DND-41 (cell line): ENCODE measurements at regions not wholly inside any gene's neighbourhood (a gene's known extent, or its start where the extent isn't known, plus 50 kb on each side); places are given as distances from the start of the nearest gene placed in this dataset.

Source experiments
- ATAC-seq: fragments of 200-7000 bp; cut with Tn5 transposase; 3 replicates; pipeline ENCODE4 v1.9.1; 2021; ENCODE audit warnings: low read depth; ENCODE audit not compliant: insufficient read depth
- DNase-seq: peaks from one replicate; pipeline ENCODE4 v3.0.0-alpha.2; 2020
- H2AFZ ChIP-seq: 2 replicates; pipeline ENCODE4 v1.6.0; 2012; ENCODE audit warnings: low read depth, low read length
- H3K27ac ChIP-seq: 2 replicates; pipeline ENCODE4 v1.5.1; 2012; ENCODE audit warnings: low read length, inconsistent platforms
- H3K27me3 ChIP-seq: fragments of 200-600 bp; sonication (generic); 2 replicates; pipeline ENCODE4 v1.6.0; 2012; ENCODE audit warnings: low read length, mild to moderate bottlenecking, inconsistent platforms; ENCODE audit not compliant: insufficient read depth, poor library complexity
- H3K36me3 ChIP-seq: 2 replicates; pipeline ENCODE4 v1.5.1; 2012; ENCODE audit warnings: low read length, inconsistent platforms; ENCODE audit not compliant: insufficient read depth
- H3K4me1 ChIP-seq: 2 replicates; pipeline ENCODE4 v1.5.1; 2012; ENCODE audit warnings: mild to moderate bottlenecking, low read length; ENCODE audit not compliant: insufficient read depth
- H3K4me2 ChIP-seq: 2 replicates; pipeline ENCODE4 v1.6.0; 2012; ENCODE audit warnings: mild to moderate bottlenecking, moderate library complexity, low read length, inconsistent platforms; ENCODE audit not compliant: insufficient read depth
- H3K4me3 ChIP-seq, 2 experiments: fragments of 200-600 bp in 1 of 2; shearing (Covaris generic) in 1 of 2; 2 replicates each; pipeline ENCODE4 v1.5.1; 2012 to 2016; ENCODE audit warnings: inconsistent platforms in 2 of 2, low read length in 2 of 2, mild to moderate bottlenecking in 2 of 2, low read depth in 1 of 2, moderate library complexity in 1 of 2
- H3K79me2 ChIP-seq: 2 replicates; pipeline ENCODE4 v1.6.0; 2012; ENCODE audit warnings: low read length, inconsistent platforms; ENCODE audit not compliant: insufficient read depth
- H3K9ac ChIP-seq: 2 replicates; pipeline ENCODE4 v1.6.0; 2012; ENCODE audit warnings: low read depth, mild to moderate bottlenecking, inconsistent platforms, low read length, moderate library complexity
- H3K9me3 ChIP-seq: 2 replicates; pipeline ENCODE4 v1.5.1; 2012; ENCODE audit warnings: low read length, moderate library complexity, mild to moderate bottlenecking, inconsistent platforms; ENCODE audit not compliant: insufficient read depth, severe bottlenecking
- H4K20me1 ChIP-seq: 2 replicates; pipeline ENCODE4 v1.6.0; 2012; ENCODE audit warnings: low read length; ENCODE audit not compliant: insufficient read depth
- EZH2 ChIP-seq: IDR thresholded peaks from 3 replicates; pipeline ENCODE4 v1.6.1; 2012; ENCODE audit warnings: borderline replicate concordance, low read depth, mild to moderate bottlenecking, moderate library complexity, low read length, inconsistent platforms; ENCODE audit not compliant: severe bottlenecking
- TF ChIP-seq, protein P1 (sequence below): IDR thresholded peaks from 2 replicates; pipeline ENCODE4 v1.5.1; 2012; ENCODE audit warnings: borderline replicate concordance, low read length, moderate library complexity, mild to moderate bottlenecking; ENCODE audit not compliant: poor library complexity, severe bottlenecking; ENCODE audit errors: extremely low read depth

DNA sequence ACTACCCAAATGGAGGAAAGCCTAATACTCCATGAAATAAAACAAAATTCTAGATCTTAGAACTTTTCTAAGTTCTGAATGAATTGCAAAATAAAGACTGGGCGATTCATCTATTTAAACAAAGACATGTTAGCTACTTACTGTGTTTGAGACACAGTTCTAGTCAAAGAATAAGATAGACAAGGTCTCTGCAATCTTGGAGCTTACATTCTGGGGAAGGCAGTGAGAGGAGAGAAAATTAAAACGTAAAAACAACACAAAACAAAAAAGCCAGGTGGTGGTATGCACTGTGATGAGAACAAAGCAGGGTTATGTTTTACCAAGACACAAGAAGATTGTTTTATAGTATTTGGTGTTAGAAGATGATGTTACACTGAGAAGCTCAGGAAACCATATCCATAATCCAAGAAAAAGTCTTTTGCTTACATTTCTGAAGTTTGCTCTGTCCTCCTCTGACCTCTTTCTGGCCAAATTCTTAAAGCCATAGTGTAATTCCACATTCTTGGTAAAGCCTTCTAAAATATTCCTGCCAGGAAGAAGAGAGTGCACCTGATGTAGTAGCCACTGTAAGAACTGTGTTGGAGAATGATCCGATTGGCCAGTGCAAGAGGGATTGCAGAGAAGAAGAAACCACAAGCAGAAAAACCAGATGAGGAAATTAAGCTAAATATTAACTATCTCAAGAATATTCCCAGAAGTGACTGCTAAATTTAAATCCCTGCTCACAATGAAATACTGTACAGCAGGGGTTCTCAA, 218.4 kb downstream of the PCSK1 start:
- Histone ChIP-seq H3K4me2 (no peak overlapping the region), H2AFZ (no peak overlapping the region), H3K27ac (no peak overlapping the region), H3K4me3 (no peak overlapping the region), H3K9ac (no peak overlapping the region), H3K4me1 (no peaks in the 10 kb centered on the region), H3K9me3 (no peaks in the 10 kb centered on the region), H4K20me1 (no peaks in the 10 kb centered on the region), H3K27me3 (no peaks in the 10 kb centered on the region), H3K36me3 (no peaks in the 10 kb centered on the region), H3K79me2 (no peaks in the 10 kb centered on the region)
- no peak for DNase-seq
- TF ChIP-seq EZH2: no peak
- TF ChIP-seq, protein P1, sequence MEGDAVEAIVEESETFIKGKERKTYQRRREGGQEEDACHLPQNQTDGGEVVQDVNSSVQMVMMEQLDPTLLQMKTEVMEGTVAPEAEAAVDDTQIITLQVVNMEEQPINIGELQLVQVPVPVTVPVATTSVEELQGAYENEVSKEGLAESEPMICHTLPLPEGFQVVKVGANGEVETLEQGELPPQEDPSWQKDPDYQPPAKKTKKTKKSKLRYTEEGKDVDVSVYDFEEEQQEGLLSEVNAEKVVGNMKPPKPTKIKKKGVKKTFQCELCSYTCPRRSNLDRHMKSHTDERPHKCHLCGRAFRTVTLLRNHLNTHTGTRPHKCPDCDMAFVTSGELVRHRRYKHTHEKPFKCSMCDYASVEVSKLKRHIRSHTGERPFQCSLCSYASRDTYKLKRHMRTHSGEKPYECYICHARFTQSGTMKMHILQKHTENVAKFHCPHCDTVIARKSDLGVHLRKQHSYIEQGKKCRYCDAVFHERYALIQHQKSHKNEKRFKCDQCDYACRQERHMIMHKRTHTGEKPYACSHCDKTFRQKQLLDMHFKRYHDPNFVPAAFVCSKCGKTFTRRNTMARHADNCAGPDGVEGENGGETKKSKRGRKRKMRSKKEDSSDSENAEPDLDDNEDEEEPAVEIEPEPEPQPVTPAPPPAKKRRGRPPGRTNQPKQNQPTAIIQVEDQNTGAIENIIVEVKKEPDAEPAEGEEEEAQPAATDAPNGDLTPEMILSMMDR: no peak
- ATAC-seq: no peak

DNA sequence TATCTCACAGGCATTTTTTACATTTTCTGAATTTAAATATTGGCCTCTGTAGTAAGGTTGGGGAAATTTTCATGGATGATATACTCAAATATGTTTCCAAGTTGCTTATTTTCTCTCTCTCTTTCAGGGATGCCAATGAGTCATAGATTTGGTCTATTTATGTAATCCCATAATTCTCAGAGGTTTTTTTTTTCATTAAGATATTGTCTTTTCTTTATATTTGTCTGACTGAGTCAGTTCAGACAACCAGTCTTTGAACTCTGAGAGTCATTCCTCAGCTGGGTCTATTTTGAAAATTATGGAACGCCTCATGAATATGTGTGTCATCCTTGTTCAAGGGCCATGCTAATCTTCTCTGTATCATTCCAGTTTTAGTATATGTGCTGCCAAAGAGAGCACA, 223.2 kb downstream of the PCSK1 start:
- ATAC-seq (no peak), DNase-seq (no peak)
- no peaks in the 10 kb centered on the region for H3K79me2 ChIP-seq
- no peak overlapping the region for H3K4me3 ChIP-seq
- no peaks in the 10 kb centered on the region for H3K36me3 ChIP-seq
- no peaks in the 10 kb centered on the region for H3K4me1 ChIP-seq
- peaks cover 4% of the 10 kb centered on the region for H3K9me3 ChIP-seq
- no peak overlapping the region for H3K4me2 ChIP-seq
- no peaks in the 10 kb centered on the region for H4K20me1 ChIP-seq
- TF ChIP-seq, protein P1: no peak
- no peak for TF ChIP-seq EZH2
- no peak overlapping the region for H3K9ac ChIP-seq
- H2AFZ ChIP-seq: no peak overlapping the region
- no peaks in the 10 kb centered on the region for H3K27me3 ChIP-seq
- no peak overlapping the region for H3K27ac ChIP-seq

DNA sequence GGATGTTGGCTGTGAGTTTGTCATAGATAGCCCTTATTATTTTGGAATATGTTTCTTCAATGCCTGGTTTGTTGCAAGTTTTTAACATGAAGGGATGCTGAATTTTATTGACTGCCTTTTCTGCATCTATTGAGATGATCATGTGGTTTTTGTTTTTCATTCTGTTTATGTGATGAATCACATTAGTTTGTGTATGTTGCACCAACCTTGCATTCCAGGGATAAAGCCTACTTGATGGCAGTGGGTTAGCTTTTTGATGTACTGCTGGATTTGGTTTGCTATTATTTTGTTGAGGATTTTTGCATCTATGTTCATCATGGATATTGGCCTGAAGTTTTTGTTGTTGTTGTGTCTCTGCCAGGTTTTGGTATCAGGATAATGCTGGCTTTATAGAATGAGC, 225.6 kb downstream of the PCSK1 start:
- Histone ChIP-seq H3K9me3 (peaks cover 4% of the 10 kb centered on the region), H3K79me2 (no peaks in the 10 kb centered on the region), H4K20me1 (no peaks in the 10 kb centered on the region), H3K36me3 (no peaks in the 10 kb centered on the region), H3K4me1 (no peaks in the 10 kb centered on the region), H3K9ac (no peak overlapping the region), H2AFZ (no peak overlapping the region), H3K4me2 (no peak overlapping the region), H3K27me3 (no peaks in the 10 kb centered on the region), H3K27ac (no peak overlapping the region), H3K4me3 (no peak overlapping the region)
- ATAC-seq (no peak), DNase-seq (no peak)
- no peak for TF ChIP-seq EZH2
- TF ChIP-seq, protein P1: no peak
